ENCODE measurements at regions not wholly inside any gene's neighbourhood (a gene's known extent, or its start where the extent isn't known, plus 50 kb on each side); places are given as distances from the start of the nearest gene placed in this dataset.
"Not testable (repeated sequence)": the region's sequence is repeated elsewhere in the genome, so short reads cannot be mapped to it uniquely, and the experiment has no call there.

- FAIRE-seq; H2AFZ ChIP-seq (ENCODE audit: low read depth, low read length); H4K20me1 ChIP-seq (replicated peaks; ENCODE audit: control insufficient read depth, extremely low read depth, insufficient read depth, low read length); intact Hi-C loops (cut with micrococcal nuclease); H3K27ac ChIP-seq (ENCODE audit: insufficient read depth, low read depth, low read length); H3K9me1 ChIP-seq (replicated peaks; ENCODE audit: control insufficient read depth, extremely low read depth, insufficient read depth, low read length); H3K79me2 ChIP-seq (ENCODE audit: control insufficient read depth, insufficient read depth, low read length); dilution Hi-C loops (cut with MboI; ENCODE audit: extremely low pct_ligation_motif_present, low sequenced_read_pairs); POLR2A ChIA-PET; H3K4me1 ChIP-seq (ENCODE audit: control insufficient read depth, extremely low read depth, insufficient read depth, low read length); H3K4me3 ChIP-seq (replicated peaks in 1 of 3; ENCODE audit: insufficient read depth in 1 of 3, low read depth in 1 of 3, low read length in 3 of 3); CTCF ChIA-PET; H3K4me2 ChIP-seq (ENCODE audit: insufficient read depth, low read length); H3K36me3 ChIP-seq (ENCODE audit: control insufficient read depth in 2 of 2, extremely low read depth in 1 of 2, insufficient read depth in 2 of 2, low read length in 2 of 2); H3K9me3 ChIP-seq (replicated peaks; ENCODE audit: control insufficient read depth, insufficient read depth, low read length); BruUV-seq (replicated peaks); H3K9ac ChIP-seq (replicated peaks; ENCODE audit: extremely low read depth, insufficient read depth, low read length); DNase-seq (ENCODE audit: low read depth, low spot score); H3K27me3 ChIP-seq (ENCODE audit: control insufficient read depth in 2 of 2, insufficient read depth in 2 of 2, low read length in 2 of 2): not testable (repeated sequence)
Measured at GRCh38 chr20:25975816-25976215, 279.2 kb upstream of the ZNF337 start.

GRCh38 chr20:25965203-25965602, 268.6 kb upstream of the ZNF337 start:
- H3K4me1 ChIP-seq (ENCODE audit: control insufficient read depth, extremely low read depth, insufficient read depth, low read length); H3K79me2 ChIP-seq (ENCODE audit: control insufficient read depth, insufficient read depth, low read length); intact Hi-C loops (cut with micrococcal nuclease); H3K4me2 ChIP-seq (ENCODE audit: insufficient read depth, low read length); H3K9me3 ChIP-seq (replicated peaks; ENCODE audit: control insufficient read depth, insufficient read depth, low read length); H3K9ac ChIP-seq (replicated peaks; ENCODE audit: extremely low read depth, insufficient read depth, low read length); FAIRE-seq; H4K20me1 ChIP-seq (replicated peaks; ENCODE audit: control insufficient read depth, extremely low read depth, insufficient read depth, low read length); POLR2A ChIA-PET; H3K27me3 ChIP-seq (ENCODE audit: control insufficient read depth in 2 of 2, insufficient read depth in 2 of 2, low read length in 2 of 2); H3K9me1 ChIP-seq (replicated peaks; ENCODE audit: control insufficient read depth, extremely low read depth, insufficient read depth, low read length); H3K27ac ChIP-seq (ENCODE audit: insufficient read depth, low read depth, low read length); DNase-seq (ENCODE audit: low read depth, low spot score); CTCF ChIA-PET; H3K4me3 ChIP-seq (replicated peaks in 1 of 3; ENCODE audit: insufficient read depth in 1 of 3, low read depth in 1 of 3, low read length in 3 of 3); dilution Hi-C loops (cut with MboI; ENCODE audit: extremely low pct_ligation_motif_present, low sequenced_read_pairs); BruUV-seq (replicated peaks); H2AFZ ChIP-seq (ENCODE audit: low read depth, low read length); H3K36me3 ChIP-seq (ENCODE audit: control insufficient read depth in 2 of 2, extremely low read depth in 1 of 2, insufficient read depth in 2 of 2, low read length in 2 of 2): not testable (repeated sequence)

GRCh38 chr20:25953876-25954275, 257.2 kb upstream of the ZNF337 start:
- FAIRE-seq; intact Hi-C loops (cut with micrococcal nuclease): not testable (repeated sequence)

GRCh38 chr20:25935230-25935629, 238.6 kb upstream of the ZNF337 start:
- BruUV-seq (replicated peaks); H2AFZ ChIP-seq (ENCODE audit: low read depth, low read length); H3K9ac ChIP-seq (replicated peaks; ENCODE audit: extremely low read depth, insufficient read depth, low read length); H3K36me3 ChIP-seq (ENCODE audit: control insufficient read depth in 2 of 2, extremely low read depth in 1 of 2, insufficient read depth in 2 of 2, low read length in 2 of 2); FAIRE-seq; H3K4me3 ChIP-seq (replicated peaks in 1 of 3; ENCODE audit: insufficient read depth in 1 of 3, low read depth in 1 of 3, low read length in 3 of 3); POLR2A ChIA-PET; dilution Hi-C loops (cut with MboI; ENCODE audit: extremely low pct_ligation_motif_present, low sequenced_read_pairs); H3K27ac ChIP-seq (ENCODE audit: insufficient read depth, low read depth, low read length); CTCF ChIA-PET; H3K79me2 ChIP-seq (ENCODE audit: control insufficient read depth, insufficient read depth, low read length); H4K20me1 ChIP-seq (replicated peaks; ENCODE audit: control insufficient read depth, extremely low read depth, insufficient read depth, low read length); H3K4me1 ChIP-seq (ENCODE audit: control insufficient read depth, extremely low read depth, insufficient read depth, low read length); intact Hi-C loops (cut with micrococcal nuclease); H3K4me2 ChIP-seq (ENCODE audit: insufficient read depth, low read length); H3K27me3 ChIP-seq (ENCODE audit: control insufficient read depth in 2 of 2, insufficient read depth in 2 of 2, low read length in 2 of 2); H3K9me3 ChIP-seq (replicated peaks; ENCODE audit: control insufficient read depth, insufficient read depth, low read length); DNase-seq (ENCODE audit: low read depth, low spot score); H3K9me1 ChIP-seq (replicated peaks; ENCODE audit: control insufficient read depth, extremely low read depth, insufficient read depth, low read length): not testable (repeated sequence)

More at GRCh38 chr20:25953876-25954275, 257.2 kb upstream of the ZNF337 start:
- H3K4me1 ChIP-seq (ENCODE audit: control insufficient read depth, extremely low read depth, insufficient read depth, low read length); CTCF ChIA-PET; H4K20me1 ChIP-seq (replicated peaks; ENCODE audit: control insufficient read depth, extremely low read depth, insufficient read depth, low read length); DNase-seq (ENCODE audit: low read depth, low spot score); POLR2A ChIA-PET; H3K27ac ChIP-seq (ENCODE audit: insufficient read depth, low read depth, low read length); H3K4me3 ChIP-seq (replicated peaks in 1 of 3; ENCODE audit: insufficient read depth in 1 of 3, low read depth in 1 of 3, low read length in 3 of 3); H3K4me2 ChIP-seq (ENCODE audit: insufficient read depth, low read length); H3K27me3 ChIP-seq (ENCODE audit: control insufficient read depth in 2 of 2, insufficient read depth in 2 of 2, low read length in 2 of 2); H3K36me3 ChIP-seq (ENCODE audit: control insufficient read depth in 2 of 2, extremely low read depth in 1 of 2, insufficient read depth in 2 of 2, low read length in 2 of 2); H3K9me3 ChIP-seq (replicated peaks; ENCODE audit: control insufficient read depth, insufficient read depth, low read length); H3K9ac ChIP-seq (replicated peaks; ENCODE audit: extremely low read depth, insufficient read depth, low read length); H3K9me1 ChIP-seq (replicated peaks; ENCODE audit: control insufficient read depth, extremely low read depth, insufficient read depth, low read length); dilution Hi-C loops (cut with MboI; ENCODE audit: extremely low pct_ligation_motif_present, low sequenced_read_pairs); BruUV-seq (replicated peaks); H3K79me2 ChIP-seq (ENCODE audit: control insufficient read depth, insufficient read depth, low read length); H2AFZ ChIP-seq (ENCODE audit: low read depth, low read length): not testable (repeated sequence)
